Neural cell (in vitro differentiated cells): ENCODE measurements at regions not wholly inside any gene's neighbourhood (a gene's known extent, or its start where the extent isn't known, plus 50 kb on each side); places are given as distances from the start of the nearest gene placed in this dataset.

Experiments used
- H2AFZ ChIP-seq: fragments of 200-600, 300-800 bp; sonication (generic), shearing (Covaris generic); 2 replicates; pipeline ENCODE4 v1.6.0; 2014; ENCODE audit warnings: low read depth, mild to moderate bottlenecking, antibody characterized with exemption, low read length, moderate library complexity
- H3F3A ChIP-seq: fragments of 200-600 bp; shearing (Covaris generic); 2 replicates; pipeline ENCODE4 v1.6.1; 2016; ENCODE audit warnings: mild to moderate bottlenecking, moderate library complexity, mixed read lengths, antibody characterized with exemption, low read length; ENCODE audit not compliant: insufficient read depth, poor library complexity, severe bottlenecking
- H3K27ac ChIP-seq: fragments of 200-600, 300-800 bp; sonication (generic), shearing (Covaris generic); 2 replicates; pipeline ENCODE4 v1.5.1; 2014; ENCODE audit warnings: mild to moderate bottlenecking, low read length, moderate library complexity
- H3K27me3 ChIP-seq: fragments of 300-800, 200-600 bp; sonication (generic), shearing (Covaris generic); 2 replicates; pipeline ENCODE4 v1.6.0; 2014; ENCODE audit warnings: mild to moderate bottlenecking, low read depth, low read length, moderate library complexity; ENCODE audit not compliant: insufficient read depth
- H3K36me3 ChIP-seq: fragments of 300-800, 200-600 bp; sonication (generic), shearing (Covaris generic); 2 replicates; pipeline ENCODE4 v1.5.1; 2014; ENCODE audit warnings: mild to moderate bottlenecking, antibody characterized with exemption, low read length, moderate library complexity; ENCODE audit not compliant: insufficient read depth
- H3K4me2 ChIP-seq: fragments of 300-800, 200-600 bp; sonication (generic), shearing (Covaris generic); 2 replicates; pipeline ENCODE4 v1.6.0; 2014; ENCODE audit warnings: mild to moderate bottlenecking, low read length
- H3K4me3 ChIP-seq: fragments of 300-800, 200-600 bp; sonication (generic), shearing (Covaris generic); 2 replicates; pipeline ENCODE4 v1.5.1; 2014; ENCODE audit warnings: mild to moderate bottlenecking, low read length, moderate library complexity
- H3K79me2 ChIP-seq: fragments of 200-600 bp; shearing (Covaris generic); replicated peaks from 2 replicates; pipeline ENCODE4 v1.6.0; 2014; ENCODE audit warnings: mild to moderate bottlenecking, low read length, moderate library complexity; ENCODE audit not compliant: insufficient read depth
- H3K9ac ChIP-seq: fragments of 300-800, 200-600 bp; sonication (generic), shearing (Covaris generic); 2 replicates; pipeline ENCODE4 v1.6.1; 2016; ENCODE audit warnings: mild to moderate bottlenecking, low read length, mixed read lengths
- H3K9me2 ChIP-seq: fragments of 200-600 bp; shearing (Covaris generic); 2 replicates; pipeline ENCODE4 v1.6.1; 2016; ENCODE audit warnings: mild to moderate bottlenecking, low read length, mixed read lengths; ENCODE audit not compliant: insufficient read depth
- H3K9me3 ChIP-seq: fragments of 200-600, 300-800 bp; sonication (generic), shearing (Covaris generic); 2 replicates; pipeline ENCODE4 v1.6.1; 2016; ENCODE audit warnings: mild to moderate bottlenecking, mixed run types, low read length, moderate library complexity, mixed read lengths
- H4K20me1 ChIP-seq: fragments of 200-600 bp; shearing (Covaris generic); 2 replicates; pipeline ENCODE4 v1.6.1; 2016; ENCODE audit warnings: mild to moderate bottlenecking, mixed run types; ENCODE audit not compliant: insufficient read depth
- CTCF ChIP-seq: fragments of 450-650 bp; IDR thresholded peaks from 2 replicates; pipeline ENCODE4 v1.5.1; 2014; ENCODE audit warnings: antibody characterized with exemption, mild to moderate bottlenecking, moderate library complexity; ENCODE audit not compliant: poor library complexity, severe bottlenecking
- EP300 ChIP-seq: fragments of 450-650 bp; conservative IDR thresholded peaks from 2 replicates; pipeline ENCODE4 v1.6.1; 2014; ENCODE audit warnings: antibody characterized with exemption, mild to moderate bottlenecking, moderate library complexity; ENCODE audit not compliant: poor library complexity, severe bottlenecking
- EZH2 ChIP-seq: fragments of 200-600, 300-800 bp; shearing (Covaris generic), sonication (generic); IDR thresholded peaks from 2 replicates; pipeline ENCODE4 v1.6.1; 2014; ENCODE audit warnings: antibody characterized with exemption, low read length, borderline replicate concordance, mild to moderate bottlenecking; ENCODE audit not compliant: insufficient read depth, poor library complexity, severe bottlenecking
- MXI1 ChIP-seq: fragments of 450-650 bp; conservative IDR thresholded peaks from 2 replicates; pipeline ENCODE4 v1.6.1; 2014; ENCODE audit warnings: antibody characterized with exemption, mild to moderate bottlenecking; ENCODE audit not compliant: poor library complexity, severe bottlenecking
- POLR2AphosphoS5 ChIP-seq: IDR thresholded peaks from 2 replicates; pipeline ENCODE4 v1.6.1; 2012
- RAD21 ChIP-seq: fragments of 450-650 bp; conservative IDR thresholded peaks from 2 replicates; pipeline ENCODE4 v1.6.1; 2014; ENCODE audit warnings: antibody characterized with exemption, mild to moderate bottlenecking, moderate library complexity
- SMC3 ChIP-seq: fragments of 450-650 bp; conservative IDR thresholded peaks from 2 replicates; pipeline ENCODE4 v1.6.1; 2014; ENCODE audit warnings: antibody characterized with exemption, mild to moderate bottlenecking, moderate library complexity; ENCODE audit not compliant: poor library complexity
- TAF1 ChIP-seq: IDR thresholded peaks from 2 replicates; pipeline ENCODE4 v1.6.1; 2012; ENCODE audit warnings: low read depth
- TF ChIP-seq, protein P1 (sequence below): IDR thresholded peaks from 2 replicates; pipeline ENCODE4 v1.6.1; 2012; ENCODE audit warnings: borderline replicate concordance

DNA sequence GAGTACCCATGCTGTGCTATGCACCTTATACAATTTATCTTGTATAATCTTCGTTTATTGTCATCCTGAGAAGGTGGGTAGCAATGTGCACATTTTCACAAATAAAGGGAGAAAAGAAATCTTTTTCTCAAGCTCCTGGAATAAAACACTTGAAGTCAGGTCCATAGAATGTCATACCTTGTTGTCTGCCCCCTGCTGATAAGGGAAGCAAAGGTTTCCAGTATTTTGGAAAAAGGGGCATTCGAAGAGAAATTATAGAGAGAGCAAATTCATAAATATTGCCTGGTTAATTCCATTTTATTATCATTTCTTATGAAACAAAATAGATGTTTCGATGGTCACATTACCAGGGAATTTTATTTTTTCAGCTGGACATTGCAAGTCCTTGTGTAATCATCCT lies 277.8 kb downstream of the RAP2B start:
- H4K20me1 ChIP-seq, result no peaks in the 10 kb centered on the region
- H3K9ac ChIP-seq, result no peak overlapping the region
- TF ChIP-seq EP300 (no peak), CTCF (no peak), RAD21 (no peak), TAF1 (no peak), SMC3 (no peak), EZH2 (no peak), POLR2AphosphoS5 (no peak), MXI1 (no peak)
- TF ChIP-seq, protein P1, sequence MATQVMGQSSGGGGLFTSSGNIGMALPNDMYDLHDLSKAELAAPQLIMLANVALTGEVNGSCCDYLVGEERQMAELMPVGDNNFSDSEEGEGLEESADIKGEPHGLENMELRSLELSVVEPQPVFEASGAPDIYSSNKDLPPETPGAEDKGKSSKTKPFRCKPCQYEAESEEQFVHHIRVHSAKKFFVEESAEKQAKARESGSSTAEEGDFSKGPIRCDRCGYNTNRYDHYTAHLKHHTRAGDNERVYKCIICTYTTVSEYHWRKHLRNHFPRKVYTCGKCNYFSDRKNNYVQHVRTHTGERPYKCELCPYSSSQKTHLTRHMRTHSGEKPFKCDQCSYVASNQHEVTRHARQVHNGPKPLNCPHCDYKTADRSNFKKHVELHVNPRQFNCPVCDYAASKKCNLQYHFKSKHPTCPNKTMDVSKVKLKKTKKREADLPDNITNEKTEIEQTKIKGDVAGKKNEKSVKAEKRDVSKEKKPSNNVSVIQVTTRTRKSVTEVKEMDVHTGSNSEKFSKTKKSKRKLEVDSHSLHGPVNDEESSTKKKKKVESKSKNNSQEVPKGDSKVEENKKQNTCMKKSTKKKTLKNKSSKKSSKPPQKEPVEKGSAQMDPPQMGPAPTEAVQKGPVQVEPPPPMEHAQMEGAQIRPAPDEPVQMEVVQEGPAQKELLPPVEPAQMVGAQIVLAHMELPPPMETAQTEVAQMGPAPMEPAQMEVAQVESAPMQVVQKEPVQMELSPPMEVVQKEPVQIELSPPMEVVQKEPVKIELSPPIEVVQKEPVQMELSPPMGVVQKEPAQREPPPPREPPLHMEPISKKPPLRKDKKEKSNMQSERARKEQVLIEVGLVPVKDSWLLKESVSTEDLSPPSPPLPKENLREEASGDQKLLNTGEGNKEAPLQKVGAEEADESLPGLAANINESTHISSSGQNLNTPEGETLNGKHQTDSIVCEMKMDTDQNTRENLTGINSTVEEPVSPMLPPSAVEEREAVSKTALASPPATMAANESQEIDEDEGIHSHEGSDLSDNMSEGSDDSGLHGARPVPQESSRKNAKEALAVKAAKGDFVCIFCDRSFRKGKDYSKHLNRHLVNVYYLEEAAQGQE, result no peak
- no peak overlapping the region for H2AFZ ChIP-seq
- no peak overlapping the region for H3K27ac ChIP-seq
- H3K79me2 ChIP-seq, result no peaks in the 10 kb centered on the region
- H3K4me3 ChIP-seq, result no peak overlapping the region
- H3K36me3 ChIP-seq, result no peaks in the 10 kb centered on the region
- no peaks in the 10 kb centered on the region for H3K27me3 ChIP-seq
- H3K9me3 ChIP-seq, result no peaks in the 10 kb centered on the region
- no peaks in the 10 kb centered on the region for H3F3A ChIP-seq
- H3K9me2 ChIP-seq, result no peaks in the 10 kb centered on the region
- no peak overlapping the region for H3K4me2 ChIP-seq

DNA sequence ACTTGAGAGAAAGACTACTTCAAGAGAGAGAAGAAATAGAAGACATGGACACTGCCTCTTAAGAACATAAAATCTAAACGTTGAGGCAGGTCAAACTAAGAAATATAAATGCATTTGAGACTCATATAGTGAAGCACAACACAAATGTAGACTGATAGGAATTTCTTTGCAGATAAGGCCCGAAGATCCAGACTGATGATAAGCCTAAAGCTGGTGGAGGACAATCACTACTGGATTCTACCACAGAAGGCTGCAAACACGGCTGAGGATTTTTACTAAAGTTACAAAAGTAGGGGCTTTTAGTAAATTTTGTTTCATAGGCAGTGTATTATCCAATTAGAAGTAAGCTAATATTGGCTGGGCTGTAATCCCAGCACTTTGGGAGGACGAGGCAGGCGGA lies 278.3 kb downstream of the RAP2B start:
- no peaks in the 10 kb centered on the region for H3K79me2 ChIP-seq
- no peak overlapping the region for H2AFZ ChIP-seq
- H4K20me1 ChIP-seq, result no peaks in the 10 kb centered on the region
- H3K9me3 ChIP-seq, result no peaks in the 10 kb centered on the region
- H3K27me3 ChIP-seq, result no peaks in the 10 kb centered on the region
- no peak overlapping the region for H3K27ac ChIP-seq
- no peaks in the 10 kb centered on the region for H3F3A ChIP-seq
- H3K9me2 ChIP-seq, result no peaks in the 10 kb centered on the region
- no peak overlapping the region for H3K9ac ChIP-seq
- no peak for TF ChIP-seq TAF1
- H3K4me2 ChIP-seq, result no peak overlapping the region
- no peaks in the 10 kb centered on the region for H3K36me3 ChIP-seq
- H3K4me3 ChIP-seq, result no peak overlapping the region

- Histone ChIP-seq H3K27ac (no peak overlapping the region), H3K79me2 (no peaks in the 10 kb centered on the region), H3K36me3 (no peaks in the 10 kb centered on the region), H3K4me2 (no peak overlapping the region), H3K9ac (no peak overlapping the region), H3K9me3 (no peaks in the 10 kb centered on the region), H3K9me2 (no peaks in the 10 kb centered on the region), H2AFZ (no peak overlapping the region), H3F3A (no peaks in the 10 kb centered on the region), H3K4me3 (no peak overlapping the region), H4K20me1 (no peaks in the 10 kb centered on the region), H3K27me3 (no peaks in the 10 kb centered on the region)
- TF ChIP-seq SMC3 (no peak), TAF1 (no peak), POLR2AphosphoS5 (no peak), EZH2 (no peak), RAD21 (no peak), CTCF (no peak), MXI1 (no peak), EP300 (no peak)
- TF ChIP-seq, protein P1, result no peak
Measured at GRCh38 chr3:153442386-153442785, 280.4 kb downstream of the RAP2B start.
